PC-9 (cell line): ENCODE measurements at regions not wholly inside any gene's neighbourhood (a gene's known extent, or its start where the extent isn't known, plus 50 kb on each side); places are given as distances from the start of the nearest gene placed in this dataset.

Experiments used
- EZH2 ChIP-seq: fragments of 200-600 bp; sonication (generic); IDR thresholded peaks from 2 replicates; pipeline ENCODE4 v1.8.0; 2017; ENCODE audit warnings: antibody characterized with exemption, low read depth
- TF ChIP-seq, protein P1 (sequence below): fragments of 200-600 bp; sonication (generic); conservative IDR thresholded peaks from 2 replicates; pipeline ENCODE4 v1.6.1; 2017; ENCODE audit warnings: mixed run types, antibody characterized with exemption, mild to moderate bottlenecking, moderate library complexity

DNA sequence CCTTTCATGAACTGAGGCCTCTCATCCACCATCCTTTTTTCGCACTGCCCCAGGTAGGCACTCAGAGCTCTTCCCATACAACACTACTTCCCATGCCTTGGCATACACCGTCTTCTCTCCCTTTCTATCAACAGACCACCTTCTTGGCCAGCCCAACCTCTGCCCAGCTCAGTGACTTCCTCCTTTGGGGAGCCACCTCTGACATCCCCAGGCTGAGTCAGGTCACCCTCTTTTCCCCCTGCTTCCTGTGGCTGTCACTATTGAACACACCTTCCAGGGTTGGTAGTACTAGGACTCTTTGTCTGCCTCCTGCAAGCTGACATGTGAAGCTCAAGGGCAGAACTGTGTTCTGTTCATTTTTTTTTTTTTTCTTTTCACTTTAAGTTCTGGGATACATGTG, 283.2 kb downstream of the SETD4 start:
- TF ChIP-seq, protein P1, sequence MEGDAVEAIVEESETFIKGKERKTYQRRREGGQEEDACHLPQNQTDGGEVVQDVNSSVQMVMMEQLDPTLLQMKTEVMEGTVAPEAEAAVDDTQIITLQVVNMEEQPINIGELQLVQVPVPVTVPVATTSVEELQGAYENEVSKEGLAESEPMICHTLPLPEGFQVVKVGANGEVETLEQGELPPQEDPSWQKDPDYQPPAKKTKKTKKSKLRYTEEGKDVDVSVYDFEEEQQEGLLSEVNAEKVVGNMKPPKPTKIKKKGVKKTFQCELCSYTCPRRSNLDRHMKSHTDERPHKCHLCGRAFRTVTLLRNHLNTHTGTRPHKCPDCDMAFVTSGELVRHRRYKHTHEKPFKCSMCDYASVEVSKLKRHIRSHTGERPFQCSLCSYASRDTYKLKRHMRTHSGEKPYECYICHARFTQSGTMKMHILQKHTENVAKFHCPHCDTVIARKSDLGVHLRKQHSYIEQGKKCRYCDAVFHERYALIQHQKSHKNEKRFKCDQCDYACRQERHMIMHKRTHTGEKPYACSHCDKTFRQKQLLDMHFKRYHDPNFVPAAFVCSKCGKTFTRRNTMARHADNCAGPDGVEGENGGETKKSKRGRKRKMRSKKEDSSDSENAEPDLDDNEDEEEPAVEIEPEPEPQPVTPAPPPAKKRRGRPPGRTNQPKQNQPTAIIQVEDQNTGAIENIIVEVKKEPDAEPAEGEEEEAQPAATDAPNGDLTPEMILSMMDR: no peak
- no peak for TF ChIP-seq EZH2
